ENCODE measurements at regions not wholly inside any gene's neighbourhood (a gene's known extent, or its start where the extent isn't known, plus 50 kb on each side); places are given as distances from the start of the nearest gene placed in this dataset.

DNA sequence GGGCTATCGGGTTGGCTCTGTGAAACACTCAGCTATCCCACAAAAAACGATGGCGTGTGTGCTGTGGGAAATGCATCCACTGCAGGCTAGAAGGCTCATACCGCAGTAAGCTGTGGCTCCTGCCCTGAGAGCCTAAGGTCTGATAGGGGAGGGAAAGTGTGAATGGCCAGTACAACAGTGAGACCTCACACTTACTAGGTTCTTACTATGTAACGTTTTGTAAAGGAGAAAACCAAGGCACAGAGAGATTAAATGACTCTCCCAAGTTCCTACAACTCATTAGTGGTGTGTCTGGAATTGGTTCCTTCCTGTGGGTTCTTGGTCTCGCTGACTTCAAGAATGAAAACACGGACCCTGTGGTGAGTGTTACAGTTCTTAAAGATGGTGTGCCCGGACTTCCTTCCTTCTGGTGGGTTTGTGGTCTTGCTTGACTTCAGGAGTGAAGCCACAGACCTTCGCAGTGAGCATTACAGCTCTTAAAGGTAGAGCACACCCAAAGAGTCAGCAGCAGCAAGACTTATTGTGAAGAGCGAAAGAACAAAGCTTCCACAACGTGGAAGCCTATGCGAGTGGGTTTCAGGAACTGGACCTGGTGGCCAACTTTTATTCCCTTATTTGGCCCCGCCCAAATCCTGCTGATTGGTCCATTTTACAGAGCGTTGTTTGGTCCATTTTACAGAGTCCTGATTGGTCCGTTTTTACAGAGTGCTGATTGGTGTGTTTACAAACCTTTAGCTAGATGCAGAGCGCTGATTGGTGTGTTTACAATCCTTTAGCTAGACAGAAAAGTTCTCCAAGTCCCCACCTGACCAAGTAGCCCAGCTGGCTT is 161.7 kb downstream of the POLR2M start:
- ChIA-PET CTCF (interaction anchor here (1.1 to 2.9 kb wide), 4 partner anchors 117 to 315 kb away, joined by 3 to 11 read pairs (median 5); partner anchors contain the start of gene ALDH1A2), POLR2A (no interaction called here)
- TF ChIP-seq, protein P1, sequence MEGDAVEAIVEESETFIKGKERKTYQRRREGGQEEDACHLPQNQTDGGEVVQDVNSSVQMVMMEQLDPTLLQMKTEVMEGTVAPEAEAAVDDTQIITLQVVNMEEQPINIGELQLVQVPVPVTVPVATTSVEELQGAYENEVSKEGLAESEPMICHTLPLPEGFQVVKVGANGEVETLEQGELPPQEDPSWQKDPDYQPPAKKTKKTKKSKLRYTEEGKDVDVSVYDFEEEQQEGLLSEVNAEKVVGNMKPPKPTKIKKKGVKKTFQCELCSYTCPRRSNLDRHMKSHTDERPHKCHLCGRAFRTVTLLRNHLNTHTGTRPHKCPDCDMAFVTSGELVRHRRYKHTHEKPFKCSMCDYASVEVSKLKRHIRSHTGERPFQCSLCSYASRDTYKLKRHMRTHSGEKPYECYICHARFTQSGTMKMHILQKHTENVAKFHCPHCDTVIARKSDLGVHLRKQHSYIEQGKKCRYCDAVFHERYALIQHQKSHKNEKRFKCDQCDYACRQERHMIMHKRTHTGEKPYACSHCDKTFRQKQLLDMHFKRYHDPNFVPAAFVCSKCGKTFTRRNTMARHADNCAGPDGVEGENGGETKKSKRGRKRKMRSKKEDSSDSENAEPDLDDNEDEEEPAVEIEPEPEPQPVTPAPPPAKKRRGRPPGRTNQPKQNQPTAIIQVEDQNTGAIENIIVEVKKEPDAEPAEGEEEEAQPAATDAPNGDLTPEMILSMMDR (IDR thresholded peaks at IDR 0.05; ENCODE audit: low read depth, low read length) = no peak

DNA sequence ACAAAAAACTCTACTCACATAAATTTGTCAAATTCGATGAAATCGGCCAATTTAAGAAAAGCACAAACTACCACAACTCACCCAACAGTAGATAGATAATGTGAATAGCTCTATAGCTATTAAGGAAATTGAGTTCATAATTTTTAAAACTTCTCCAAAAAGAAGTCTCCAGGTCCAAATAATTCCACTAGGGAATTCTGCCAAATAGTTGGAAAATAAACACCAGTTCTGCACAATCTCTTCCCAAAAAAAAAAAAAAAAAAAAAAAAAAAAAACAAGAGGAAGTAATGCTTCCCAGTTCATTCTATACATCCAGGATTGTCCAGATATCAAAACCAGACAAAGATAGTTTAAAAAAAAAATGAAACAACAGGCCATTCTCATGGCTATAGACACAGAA is 164.2 kb downstream of the POLR2M start:
- Histone ChIP-seq H3K27ac (ENCODE audit: low read depth, low read length) (no peak overlapping the region), H3K27me3 (ENCODE audit: control insufficient read depth, insufficient read depth, low read length) (no peaks in the 10 kb centered on the region), H3K4me3 (ENCODE audit: low read depth, low read length) (no peak overlapping the region), H3K9me3 (ENCODE audit: control insufficient read depth, insufficient read depth, low read length) (no peaks in the 10 kb centered on the region)
- TF ChIP-seq, protein P1 (IDR thresholded peaks at IDR 0.05; ENCODE audit: low read depth, low read length) = no peak
- ChIA-PET CTCF (interaction anchor here (0.7 to 4.2 kb wide), 4 partner anchors 10 to 200 kb away, joined by 7 to 56 read pairs (median 12); no protein-coding TSS in a partner anchor), POLR2A (no interaction called here)
- DNase-seq (ENCODE audit: low read depth, low spot score) = no peak

More for the DNA sequence above, 161.7 kb downstream of the POLR2M start:
- DNase-seq (ENCODE audit: low read depth, low spot score) = no peak
- Histone ChIP-seq H3K4me3 (ENCODE audit: low read depth, low read length) (no peak overlapping the region), H3K9me3 (ENCODE audit: control insufficient read depth, insufficient read depth, low read length) (no peaks in the 10 kb centered on the region), H3K27me3 (ENCODE audit: control insufficient read depth, insufficient read depth, low read length) (no peaks in the 10 kb centered on the region), H3K27ac (ENCODE audit: low read depth, low read length) (no peak overlapping the region)

DNA sequence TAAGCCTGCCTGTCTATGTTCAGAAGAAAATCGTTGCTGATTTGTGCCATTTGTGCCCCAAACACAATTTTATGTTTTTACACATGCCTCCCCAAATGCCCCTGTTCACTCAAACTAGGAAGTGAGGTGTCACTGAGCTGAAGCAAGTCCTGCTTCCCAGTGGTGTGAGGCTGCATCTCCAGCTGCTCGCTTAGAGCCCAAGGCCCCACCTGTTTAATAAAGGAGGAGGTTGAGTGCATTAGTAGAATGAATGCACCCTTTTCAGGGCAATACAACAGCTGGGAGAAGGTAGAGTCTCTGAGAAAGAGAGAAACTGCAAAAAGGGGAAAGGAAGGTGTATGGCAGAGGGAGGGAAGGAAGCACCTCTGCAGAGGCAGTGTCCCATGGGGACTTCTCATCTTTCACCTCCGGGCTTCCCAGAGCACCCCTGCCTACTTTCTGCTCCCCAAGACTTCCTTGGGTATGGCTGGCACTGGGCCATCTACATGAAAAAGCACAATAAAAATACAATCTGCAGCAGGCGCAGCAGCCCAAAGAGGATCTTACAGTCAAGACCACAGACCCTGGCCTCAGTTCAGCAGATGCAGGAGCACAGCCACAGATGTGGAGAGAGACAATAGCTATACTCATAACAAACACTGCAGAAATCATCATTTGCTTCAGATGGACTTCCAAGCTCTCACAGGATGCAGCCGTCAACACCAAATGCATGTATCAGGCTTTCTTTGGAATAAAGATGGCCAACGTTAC is 165.9 kb downstream of the POLR2M start:
- no peaks in the 10 kb centered on the region for H3K27me3 ChIP-seq (ENCODE audit: control insufficient read depth, insufficient read depth, low read length)
- no peak overlapping the region for H3K4me3 ChIP-seq (ENCODE audit: low read depth, low read length)
- H3K9me3 ChIP-seq (ENCODE audit: control insufficient read depth, insufficient read depth, low read length) = no peaks in the 10 kb centered on the region
- CTCF ChIA-PET = interaction anchor here (0.5 to 4.2 kb wide), 7 partner anchors 12 to 310 kb away, joined by 3 to 56 read pairs (median 6); partner anchors contain the start of gene ALDH1A2
- H3K27ac ChIP-seq (ENCODE audit: low read depth, low read length) = no peak overlapping the region
- TF ChIP-seq, protein P1 (IDR thresholded peaks at IDR 0.05; ENCODE audit: low read depth, low read length) = no peak
- POLR2A ChIA-PET = no interaction called here
- DNase-seq (ENCODE audit: low read depth, low spot score) = no peak

DNA sequence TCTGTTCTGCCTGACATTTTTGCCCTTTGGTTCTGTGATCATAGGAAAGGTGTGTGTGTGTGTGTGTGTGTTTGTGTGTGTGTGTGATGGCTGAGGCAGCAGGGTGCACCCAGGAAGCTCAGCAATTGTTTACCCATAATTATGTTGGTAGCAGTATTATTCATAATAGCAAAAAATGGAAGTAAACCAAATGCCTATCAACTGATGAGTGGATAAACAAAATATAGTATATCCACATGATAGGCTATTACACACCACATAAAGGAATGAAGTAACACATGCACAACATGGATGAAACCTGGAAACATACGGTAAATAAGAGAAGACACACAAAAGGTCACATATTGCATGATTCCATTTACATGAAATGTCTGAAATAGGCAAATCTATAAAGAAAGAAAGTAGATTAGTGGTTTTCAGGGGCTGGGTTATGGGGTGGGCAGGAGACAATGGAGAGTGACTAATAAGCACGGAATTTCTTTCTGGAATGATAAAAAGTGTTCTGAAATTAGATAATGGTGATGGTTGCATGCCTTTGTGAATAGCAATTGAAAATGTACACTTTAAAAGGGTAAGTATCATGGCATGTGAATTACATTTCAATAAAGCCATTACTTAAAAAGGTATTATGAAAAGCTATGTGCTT is 167.2 kb downstream of the POLR2M start:
- H3K9me3 ChIP-seq (ENCODE audit: control insufficient read depth, insufficient read depth, low read length) = no peaks in the 10 kb centered on the region
- no peak overlapping the region for H3K27ac ChIP-seq (ENCODE audit: low read depth, low read length)
- ChIA-PET CTCF (interaction anchor here (1.5 kb wide), 1 partner anchor 13 kb away, joined by 9 read pairs; no protein-coding TSS in a partner anchor), POLR2A (no interaction called here)
- TF ChIP-seq, protein P1 (IDR thresholded peaks at IDR 0.05; ENCODE audit: low read depth, low read length) = no peak
- no peaks in the 10 kb centered on the region for H3K27me3 ChIP-seq (ENCODE audit: control insufficient read depth, insufficient read depth, low read length)
- H3K4me3 ChIP-seq (ENCODE audit: low read depth, low read length) = no peak overlapping the region
- DNase-seq (ENCODE audit: low read depth, low spot score) = no peak

Measured in AG04450 (cell line).